Endothelial cell of umbilical vein (primary cell): ENCODE measurements at regions not wholly inside any gene's neighbourhood (a gene's known extent, or its start where the extent isn't known, plus 50 kb on each side); places are given as distances from the start of the nearest gene placed in this dataset.

Experiments
- EZH2 ChIP-seq: IDR thresholded peaks from 2 replicates; pipeline ENCODE4 v1.6.1; 2012; ENCODE audit warnings: borderline replicate concordance, low read depth, mild to moderate bottlenecking, moderate library complexity, low read length, inconsistent platforms; ENCODE audit not compliant: severe bottlenecking
- GATA2 ChIP-seq: IDR thresholded peaks from 2 replicates; pipeline ENCODE4 v1.7.0; 2011; ENCODE audit warnings: low read depth, mild to moderate bottlenecking, moderate library complexity, mixed read lengths, low read length; ENCODE audit not compliant: insufficient read length, insufficient read depth
- MYC ChIP-seq: IDR thresholded peaks from one replicate; pipeline ENCODE4 v1.6.1; 2011; ENCODE audit warnings: mild to moderate bottlenecking, low read depth, low read length
- POLR2A ChIP-seq: IDR thresholded peaks from 2 replicates; pipeline ENCODE4 v1.6.1; 2012; ENCODE audit warnings: low read depth, mild to moderate bottlenecking, control low read depth, low read length
- TF ChIP-seq, protein P1 (sequence below), 2 donors: IDR thresholded peaks; 1 replicate in 1 of 2; 2 replicates in 1 of 2; pipeline ENCODE4 v1.5.1; 2011; ENCODE audit warnings: low read length in 2 of 2, mild to moderate bottlenecking in 2 of 2, moderate library complexity in 2 of 2, control low read depth in 1 of 2, inconsistent platforms in 1 of 2, low read depth in 1 of 2; ENCODE audit not compliant: insufficient read depth in 1 of 2; ENCODE audit errors: extremely low read depth in 1 of 2

GRCh38 chr15:57777003-57777402 lies 70.5 kb downstream of the POLR2M start:
- TF ChIP-seq, protein P1, sequence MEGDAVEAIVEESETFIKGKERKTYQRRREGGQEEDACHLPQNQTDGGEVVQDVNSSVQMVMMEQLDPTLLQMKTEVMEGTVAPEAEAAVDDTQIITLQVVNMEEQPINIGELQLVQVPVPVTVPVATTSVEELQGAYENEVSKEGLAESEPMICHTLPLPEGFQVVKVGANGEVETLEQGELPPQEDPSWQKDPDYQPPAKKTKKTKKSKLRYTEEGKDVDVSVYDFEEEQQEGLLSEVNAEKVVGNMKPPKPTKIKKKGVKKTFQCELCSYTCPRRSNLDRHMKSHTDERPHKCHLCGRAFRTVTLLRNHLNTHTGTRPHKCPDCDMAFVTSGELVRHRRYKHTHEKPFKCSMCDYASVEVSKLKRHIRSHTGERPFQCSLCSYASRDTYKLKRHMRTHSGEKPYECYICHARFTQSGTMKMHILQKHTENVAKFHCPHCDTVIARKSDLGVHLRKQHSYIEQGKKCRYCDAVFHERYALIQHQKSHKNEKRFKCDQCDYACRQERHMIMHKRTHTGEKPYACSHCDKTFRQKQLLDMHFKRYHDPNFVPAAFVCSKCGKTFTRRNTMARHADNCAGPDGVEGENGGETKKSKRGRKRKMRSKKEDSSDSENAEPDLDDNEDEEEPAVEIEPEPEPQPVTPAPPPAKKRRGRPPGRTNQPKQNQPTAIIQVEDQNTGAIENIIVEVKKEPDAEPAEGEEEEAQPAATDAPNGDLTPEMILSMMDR (IDR thresholded peaks at IDR 0.05; ENCODE audit: extremely low read depth in 1 of 2, insufficient read depth in 1 of 2, low read depth in 1 of 2, low read length in 2 of 2): no peak
- no peak for TF ChIP-seq MYC
- no peak for TF ChIP-seq EZH2
- no peak for TF ChIP-seq POLR2A
- TF ChIP-seq GATA2: no peak
